ENCODE measurements at regions not wholly inside any gene's neighbourhood (a gene's known extent, or its start where the extent isn't known, plus 50 kb on each side); places are given as distances from the start of the nearest gene placed in this dataset.

- Mint-ChIP-seq H3K4me3 (no peak overlapping the region), H3K4me1 (no peaks in the 10 kb centered on the region), H3K9me3 (peaks cover 9% of the 10 kb centered on the region), H3K27me3 (ENCODE audit: low read depth) (no peaks in the 10 kb centered on the region), H3K36me3 (ENCODE audit: low read depth) (no peaks in the 10 kb centered on the region), H3K27ac (no peak overlapping the region)
- TF ChIP-seq CTCF (IDR thresholded peaks at IDR 0.05; ENCODE audit: unreplicated experiment in 3 of 3): no peak
Observed at GRCh38 chr10:53749439-53749838, 976.9 kb upstream of the MBL2 start.

- Mint-ChIP-seq H3K36me3 (ENCODE audit: low read depth) (no peaks in the 10 kb centered on the region), H3K4me1 (no peaks in the 10 kb centered on the region), H3K4me3 (no peak overlapping the region), H3K27me3 (ENCODE audit: low read depth) (no peaks in the 10 kb centered on the region), H3K27ac (no peak overlapping the region), H3K9me3 (peaks cover 9% of the 10 kb centered on the region)
- no peak for TF ChIP-seq CTCF (IDR thresholded peaks at IDR 0.05; ENCODE audit: unreplicated experiment in 3 of 3)
Observed at GRCh38 chr10:53748319-53748718, 975.7 kb upstream of the MBL2 start.

- H3K9me3 Mint-ChIP-seq: peaks cover 9% of the 10 kb centered on the region
- no peaks in the 10 kb centered on the region for H3K27me3 Mint-ChIP-seq (ENCODE audit: low read depth)
- TF ChIP-seq CTCF (IDR thresholded peaks at IDR 0.05; ENCODE audit: unreplicated experiment in 3 of 3): no peak
- no peaks in the 10 kb centered on the region for H3K4me1 Mint-ChIP-seq
- H3K27ac Mint-ChIP-seq: no peak overlapping the region
- no peak overlapping the region for H3K4me3 Mint-ChIP-seq
- H3K36me3 Mint-ChIP-seq (ENCODE audit: low read depth): no peaks in the 10 kb centered on the region
Observed at GRCh38 chr10:53744746-53745145, 972.2 kb upstream of the MBL2 start.

GRCh38 chr10:53744176-53744575, 971.6 kb upstream of the MBL2 start:
- no peak overlapping the region for H3K4me3 Mint-ChIP-seq
- H3K9me3 Mint-ChIP-seq: peaks cover 6% of the 10 kb centered on the region
- H3K4me1 Mint-ChIP-seq: no peaks in the 10 kb centered on the region
- no peak overlapping the region for H3K27ac Mint-ChIP-seq
- no peaks in the 10 kb centered on the region for H3K27me3 Mint-ChIP-seq (ENCODE audit: low read depth)
- no peak for TF ChIP-seq CTCF (IDR thresholded peaks at IDR 0.05; ENCODE audit: unreplicated experiment in 3 of 3)
- no peaks in the 10 kb centered on the region for H3K36me3 Mint-ChIP-seq (ENCODE audit: low read depth)

- Mint-ChIP-seq H3K4me3 (no peak overlapping the region), H3K4me1 (no peaks in the 10 kb centered on the region), H3K27ac (no peak overlapping the region), H3K27me3 (ENCODE audit: low read depth) (no peaks in the 10 kb centered on the region), H3K9me3 (no peaks in the 10 kb centered on the region), H3K36me3 (ENCODE audit: low read depth) (no peaks in the 10 kb centered on the region)
- TF ChIP-seq CTCF (IDR thresholded peaks at IDR 0.05; ENCODE audit: unreplicated experiment in 3 of 3): no peak
Observed at GRCh38 chr10:53737132-53737531, 964.5 kb upstream of the MBL2 start.

GRCh38 chr10:53726921-53727320, 954.3 kb upstream of the MBL2 start:
- Mint-ChIP-seq H3K4me3 (no peak overlapping the region), H3K27me3 (ENCODE audit: low read depth) (peaks cover 9% of the 10 kb centered on the region), H3K4me1 (no peaks in the 10 kb centered on the region), H3K27ac (no peak overlapping the region), H3K36me3 (ENCODE audit: low read depth) (no peaks in the 10 kb centered on the region), H3K9me3 (no peaks in the 10 kb centered on the region)
- no peak for TF ChIP-seq CTCF (IDR thresholded peaks at IDR 0.05; ENCODE audit: unreplicated experiment in 3 of 3)
